ENCODE measurements at regions not wholly inside any gene's neighbourhood (a gene's known extent, or its start where the extent isn't known, plus 50 kb on each side); places are given as distances from the start of the nearest gene placed in this dataset.

DNA sequence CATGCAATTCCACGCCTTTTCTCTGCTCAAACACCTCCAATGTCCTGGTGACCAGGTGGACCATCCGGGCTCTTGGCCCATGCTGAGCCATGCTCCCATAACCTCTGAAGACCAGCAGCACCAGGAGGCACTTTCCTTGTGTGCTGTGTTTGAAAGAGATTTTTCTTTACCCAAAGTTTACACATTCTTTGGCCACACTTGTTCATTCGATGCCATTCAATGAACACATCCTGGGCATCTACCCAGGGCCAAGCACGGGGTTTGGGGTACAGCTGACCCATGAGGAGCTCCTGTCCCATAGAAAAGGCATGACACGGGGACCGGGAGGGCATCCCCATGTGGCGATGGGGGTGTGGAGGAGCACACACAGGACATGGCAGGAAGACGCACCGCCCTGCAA, 77.1 kb upstream of the IRX1 start:
- no peak overlapping the region for H3K4me3 Mint-ChIP-seq
- H3K9me3 Mint-ChIP-seq: peaks cover 60% of the 10 kb centered on the region
- no peaks in the 10 kb centered on the region for H3K27me3 Mint-ChIP-seq (ENCODE audit: insufficient read depth)
- TF ChIP-seq, protein P1, sequence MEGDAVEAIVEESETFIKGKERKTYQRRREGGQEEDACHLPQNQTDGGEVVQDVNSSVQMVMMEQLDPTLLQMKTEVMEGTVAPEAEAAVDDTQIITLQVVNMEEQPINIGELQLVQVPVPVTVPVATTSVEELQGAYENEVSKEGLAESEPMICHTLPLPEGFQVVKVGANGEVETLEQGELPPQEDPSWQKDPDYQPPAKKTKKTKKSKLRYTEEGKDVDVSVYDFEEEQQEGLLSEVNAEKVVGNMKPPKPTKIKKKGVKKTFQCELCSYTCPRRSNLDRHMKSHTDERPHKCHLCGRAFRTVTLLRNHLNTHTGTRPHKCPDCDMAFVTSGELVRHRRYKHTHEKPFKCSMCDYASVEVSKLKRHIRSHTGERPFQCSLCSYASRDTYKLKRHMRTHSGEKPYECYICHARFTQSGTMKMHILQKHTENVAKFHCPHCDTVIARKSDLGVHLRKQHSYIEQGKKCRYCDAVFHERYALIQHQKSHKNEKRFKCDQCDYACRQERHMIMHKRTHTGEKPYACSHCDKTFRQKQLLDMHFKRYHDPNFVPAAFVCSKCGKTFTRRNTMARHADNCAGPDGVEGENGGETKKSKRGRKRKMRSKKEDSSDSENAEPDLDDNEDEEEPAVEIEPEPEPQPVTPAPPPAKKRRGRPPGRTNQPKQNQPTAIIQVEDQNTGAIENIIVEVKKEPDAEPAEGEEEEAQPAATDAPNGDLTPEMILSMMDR (IDR thresholded peaks at IDR 0.05): no peak
- DNase-seq: no peak
- no peaks in the 10 kb centered on the region for H3K4me1 Mint-ChIP-seq (ENCODE audit: low read depth)
- peaks cover 4% of the 10 kb centered on the region for H3K36me3 Mint-ChIP-seq (ENCODE audit: low read depth)
- H3K27ac Mint-ChIP-seq: no peak overlapping the region

DNA sequence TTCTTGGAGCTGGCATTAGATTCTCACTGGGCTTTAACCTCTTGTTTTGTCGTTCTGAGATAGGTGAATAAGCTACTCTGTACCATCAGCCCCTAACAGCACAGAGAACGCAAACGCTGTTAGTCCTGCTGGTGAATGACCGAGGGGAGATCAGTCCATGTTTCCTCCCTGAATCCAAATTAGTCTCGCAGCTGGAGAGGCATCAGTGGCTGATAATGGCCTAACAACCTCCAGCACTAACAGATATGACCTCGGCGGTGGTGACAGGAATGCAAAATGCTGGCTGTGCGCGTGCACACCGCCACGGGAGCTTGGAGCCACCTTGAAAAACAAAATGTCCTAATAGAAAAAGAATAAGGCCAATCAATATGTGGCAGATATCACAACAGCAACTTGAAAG, 77.6 kb upstream of the IRX1 start:
- H3K9me3 Mint-ChIP-seq: peaks cover 59% of the 10 kb centered on the region
- H3K27me3 Mint-ChIP-seq (ENCODE audit: insufficient read depth): no peaks in the 10 kb centered on the region
- H3K4me1 Mint-ChIP-seq (ENCODE audit: low read depth): no peaks in the 10 kb centered on the region
- DNase-seq: no peak
- peaks cover 8% of the 10 kb centered on the region for H3K36me3 Mint-ChIP-seq (ENCODE audit: low read depth)
- TF ChIP-seq, protein P1 (IDR thresholded peaks at IDR 0.05): no peak
- H3K27ac Mint-ChIP-seq: no peak overlapping the region
- no peak overlapping the region for H3K4me3 Mint-ChIP-seq

DNA sequence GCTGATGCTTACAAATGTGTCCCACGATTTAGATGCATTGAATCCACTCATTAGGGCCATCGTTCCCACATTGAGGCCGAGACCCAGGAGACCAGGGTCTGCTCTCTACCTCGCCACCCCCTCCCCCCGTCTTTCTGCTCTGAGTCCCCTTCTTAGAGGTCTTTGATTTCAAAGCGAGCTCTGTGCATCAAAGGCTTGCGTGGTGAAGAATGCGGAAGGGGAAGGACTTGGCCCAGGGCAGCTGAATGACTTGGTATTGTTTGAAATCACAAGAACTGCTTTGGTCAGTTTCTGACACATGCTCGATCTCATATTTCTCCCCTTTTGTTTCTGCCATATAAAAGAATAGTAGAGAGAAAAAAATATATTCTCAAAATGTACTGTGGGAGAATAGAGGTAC, 78.3 kb upstream of the IRX1 start:
- Mint-ChIP-seq H3K27ac (no peak overlapping the region), H3K4me1 (ENCODE audit: low read depth) (no peaks in the 10 kb centered on the region)

DNA sequence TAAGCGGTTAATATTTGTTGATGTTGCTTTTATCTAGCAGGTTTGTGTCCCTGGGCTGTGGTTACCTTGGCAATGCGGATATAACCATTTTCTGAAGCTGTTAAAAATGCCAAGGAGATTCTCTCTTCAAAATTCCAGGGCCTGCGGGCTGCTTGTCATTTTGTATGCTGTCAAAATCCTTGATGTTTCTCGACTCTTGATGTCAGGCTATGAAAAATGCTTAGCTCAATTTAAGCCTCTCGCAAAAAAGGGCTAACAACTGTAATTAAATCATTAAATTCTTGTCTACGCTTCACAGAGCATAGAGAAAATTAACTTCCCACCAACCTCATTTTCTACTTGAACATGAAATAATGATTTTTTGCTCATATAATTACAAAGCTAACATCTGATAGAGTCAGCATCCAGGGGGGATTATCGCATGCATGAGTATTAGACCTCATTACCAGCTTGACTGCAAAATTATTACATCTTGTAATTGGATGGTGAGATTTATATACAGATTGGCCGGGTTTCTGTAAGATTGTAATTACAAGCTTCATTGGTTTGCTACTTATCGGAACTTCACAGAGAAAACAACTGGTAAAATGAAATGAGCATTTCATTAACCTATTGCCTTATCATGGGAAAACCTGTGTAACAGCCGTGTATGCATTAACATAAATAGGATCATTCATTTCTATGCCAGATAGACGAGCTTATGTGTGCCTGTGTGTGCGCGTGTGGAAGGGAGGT, 83.1 kb upstream of the IRX1 start:
- Mint-ChIP-seq H3K36me3 (ENCODE audit: low read depth) (peaks cover 9% of the 10 kb centered on the region), H3K9me3 (peaks cover 66% of the 10 kb centered on the region), H3K4me1 (ENCODE audit: low read depth) (no peaks in the 10 kb centered on the region), H3K27me3 (ENCODE audit: insufficient read depth) (no peaks in the 10 kb centered on the region), H3K4me3 (no peak overlapping the region), H3K27ac (no peak overlapping the region)
- TF ChIP-seq, protein P1 (IDR thresholded peaks at IDR 0.05): no peak
- no peak for DNase-seq

More for the DNA sequence above, 78.3 kb upstream of the IRX1 start:
- peaks cover 9% of the 10 kb centered on the region for H3K36me3 Mint-ChIP-seq (ENCODE audit: low read depth)
- no peak for DNase-seq
- H3K9me3 Mint-ChIP-seq: peaks cover 63% of the 10 kb centered on the region
- TF ChIP-seq, protein P1 (IDR thresholded peaks at IDR 0.05): no peak
- no peak overlapping the region for H3K4me3 Mint-ChIP-seq
- H3K27me3 Mint-ChIP-seq (ENCODE audit: insufficient read depth): no peaks in the 10 kb centered on the region

DNA sequence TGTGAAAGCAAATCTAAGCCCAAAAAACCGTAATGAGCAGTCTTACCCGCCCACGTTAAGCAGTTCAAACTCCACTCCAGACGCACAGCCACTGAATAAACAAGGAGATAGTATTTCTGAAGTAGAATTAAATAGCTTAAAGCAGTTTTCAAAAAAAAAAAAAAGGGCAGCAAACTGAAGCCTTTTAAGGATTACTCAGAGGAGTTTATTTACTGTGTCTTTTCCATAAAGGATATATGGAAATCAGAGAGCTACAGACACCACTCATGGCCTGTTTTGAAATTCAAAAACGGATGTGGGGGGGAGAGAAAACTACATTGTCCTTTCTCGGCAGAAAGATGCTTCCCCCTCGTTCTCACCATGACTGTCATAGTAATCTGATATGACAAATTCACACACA, 83.7 kb upstream of the IRX1 start:
- no peak for DNase-seq

More for the DNA sequence above, 83.7 kb upstream of the IRX1 start:
- H3K4me1 Mint-ChIP-seq (ENCODE audit: low read depth): no peaks in the 10 kb centered on the region
- H3K27ac Mint-ChIP-seq: no peak overlapping the region
- H3K36me3 Mint-ChIP-seq (ENCODE audit: low read depth): peaks cover 9% of the 10 kb centered on the region
- TF ChIP-seq, protein P1 (IDR thresholded peaks at IDR 0.05): no peak
- no peak overlapping the region for H3K4me3 Mint-ChIP-seq
- no peaks in the 10 kb centered on the region for H3K27me3 Mint-ChIP-seq (ENCODE audit: insufficient read depth)
- peaks cover 67% of the 10 kb centered on the region for H3K9me3 Mint-ChIP-seq

All from HFFc6 (cell line).